ENCODE measurements at regions not wholly inside any gene's neighbourhood (a gene's known extent, or its start where the extent isn't known, plus 50 kb on each side); places are given as distances from the start of the nearest gene placed in this dataset.

DNA sequence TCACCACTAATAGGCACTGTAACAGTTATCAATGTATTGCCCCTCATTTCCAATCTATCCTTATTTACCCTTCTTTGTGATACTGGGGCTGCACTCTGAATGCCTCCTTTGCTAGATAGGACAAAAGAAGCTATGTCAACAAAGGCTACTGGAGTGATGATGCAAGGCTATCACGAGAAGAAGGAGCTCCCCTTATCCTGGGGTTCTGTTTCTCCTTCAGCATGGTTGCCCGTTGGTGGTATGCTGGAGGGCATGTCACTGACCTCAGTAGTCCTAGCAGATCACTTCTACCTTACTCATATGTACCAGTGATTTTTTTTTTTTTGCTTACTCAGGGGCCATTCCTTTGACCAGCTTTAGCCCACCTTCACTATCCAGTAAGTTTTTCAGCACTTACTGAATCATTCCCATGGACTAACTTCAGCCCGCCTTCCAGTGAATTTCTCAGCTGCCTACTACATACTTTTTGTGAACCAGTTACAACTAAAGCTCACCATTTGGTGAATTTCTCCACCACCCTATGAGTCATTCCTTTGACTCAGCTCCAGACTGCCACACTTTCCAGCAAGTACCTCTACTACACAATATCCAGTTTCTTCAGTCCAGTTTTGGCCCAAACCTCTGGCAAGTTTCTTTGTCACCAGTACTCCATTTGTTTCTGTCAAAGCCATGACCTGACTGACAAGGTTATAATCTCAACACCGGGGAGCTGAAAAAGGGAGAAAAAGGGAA lies 944.5 kb downstream of the KCNT2 start:
- BruUV-seq (replicated peaks) = no TSS peak
- no peak overlapping the region for H3K9ac ChIP-seq (ENCODE audit: low read length)
- no peaks in the 10 kb centered on the region for H3K27me3 ChIP-seq (ENCODE audit: insufficient read depth, low read length)
- ChIA-PET RAD21 (ENCODE audit: low non-redundant PET in 1 of 2, low total read pairs in 2 of 2, uncharacterized antibody in 2 of 2, unreplicated experiment in 2 of 2) (no interaction called here), CTCF (no interaction called here), POLR2A (no interaction called here)
- H3K79me2 ChIP-seq (ENCODE audit: insufficient read depth, low read length) = no peaks in the 10 kb centered on the region
- intact Hi-C loops (cut with micrococcal nuclease) = no loop called here
- H3K9me2 ChIP-seq (ENCODE audit: insufficient read depth) = no peaks in the 10 kb centered on the region
- no peaks in the 10 kb centered on the region for H3K9me3 ChIP-seq (ENCODE audit: control insufficient read depth in 1 of 2, insufficient read depth in 1 of 2, low read depth in 1 of 2, low read length in 2 of 2)
- peaks cover 0 to 16% of the 10 kb centered on the region in 2 experiments; a peak in 2 of 4 replicates for H3K4me1 ChIP-seq (ENCODE audit: control insufficient read depth in 1 of 2, insufficient read depth in 2 of 2, low read length in 2 of 2)
- peak overlapping the region; percentile 44 for H3K4me2 ChIP-seq (ENCODE audit: low read length)
- H2AFZ ChIP-seq (ENCODE audit: low read depth, low read length, poor library complexity, severe bottlenecking) = peak overlapping the region; percentile 39
- H3K4me3 ChIP-seq (replicated peaks in 1 of 2; ENCODE audit: low read depth in 1 of 2, low read length in 2 of 2) = no peak overlapping the region
- TF ChIP-seq FOSL1 (IDR thresholded peaks at IDR 0.05; ENCODE audit: low read depth) (peak; percentile 77), EZH2phosphoT487 (IDR thresholded peaks at IDR 0.05; ENCODE audit: borderline replicate concordance) (no peak), SRF (IDR thresholded peaks at IDR 0.05; ENCODE audit: low read depth) (no peak), CBX3 (IDR thresholded peaks at IDR 0.05; ENCODE audit: low read depth) (peak; percentile 63; the same call in 1 of the 2 replicates), SIN3A (IDR thresholded peaks at IDR 0.05; ENCODE audit: low read depth) (no peak), CEBPB (IDR thresholded peaks at IDR 0.05; ENCODE audit: low read depth) (0 out of 2 replicates have a peak, but pooled peaks have one; percentile 45), POLR2AphosphoS5 (IDR thresholded peaks at IDR 0.05; ENCODE audit: low read depth, low read length) (no peak), JUND (IDR thresholded peaks at IDR 0.05) (peak; percentile 74)
- TF ChIP-seq, protein P1, sequence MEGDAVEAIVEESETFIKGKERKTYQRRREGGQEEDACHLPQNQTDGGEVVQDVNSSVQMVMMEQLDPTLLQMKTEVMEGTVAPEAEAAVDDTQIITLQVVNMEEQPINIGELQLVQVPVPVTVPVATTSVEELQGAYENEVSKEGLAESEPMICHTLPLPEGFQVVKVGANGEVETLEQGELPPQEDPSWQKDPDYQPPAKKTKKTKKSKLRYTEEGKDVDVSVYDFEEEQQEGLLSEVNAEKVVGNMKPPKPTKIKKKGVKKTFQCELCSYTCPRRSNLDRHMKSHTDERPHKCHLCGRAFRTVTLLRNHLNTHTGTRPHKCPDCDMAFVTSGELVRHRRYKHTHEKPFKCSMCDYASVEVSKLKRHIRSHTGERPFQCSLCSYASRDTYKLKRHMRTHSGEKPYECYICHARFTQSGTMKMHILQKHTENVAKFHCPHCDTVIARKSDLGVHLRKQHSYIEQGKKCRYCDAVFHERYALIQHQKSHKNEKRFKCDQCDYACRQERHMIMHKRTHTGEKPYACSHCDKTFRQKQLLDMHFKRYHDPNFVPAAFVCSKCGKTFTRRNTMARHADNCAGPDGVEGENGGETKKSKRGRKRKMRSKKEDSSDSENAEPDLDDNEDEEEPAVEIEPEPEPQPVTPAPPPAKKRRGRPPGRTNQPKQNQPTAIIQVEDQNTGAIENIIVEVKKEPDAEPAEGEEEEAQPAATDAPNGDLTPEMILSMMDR (IDR thresholded peaks at IDR 0.05 in 2 of 3, conservative IDR thresholded peaks at IDR 0.05 in 1 of 3; ENCODE audit: borderline replicate concordance in 1 of 3, insufficient read depth in 1 of 3, low read depth in 2 of 3, low read length in 2 of 3) = peak in 1 of 3 experiments; percentile 17; a peak in 1 of 6 replicates
- TF ChIP-seq, protein P2, sequence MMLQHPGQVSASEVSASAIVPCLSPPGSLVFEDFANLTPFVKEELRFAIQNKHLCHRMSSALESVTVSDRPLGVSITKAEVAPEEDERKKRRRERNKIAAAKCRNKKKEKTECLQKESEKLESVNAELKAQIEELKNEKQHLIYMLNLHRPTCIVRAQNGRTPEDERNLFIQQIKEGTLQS (IDR thresholded peaks at IDR 0.05) = no peak
- TF ChIP-seq, protein P3, sequence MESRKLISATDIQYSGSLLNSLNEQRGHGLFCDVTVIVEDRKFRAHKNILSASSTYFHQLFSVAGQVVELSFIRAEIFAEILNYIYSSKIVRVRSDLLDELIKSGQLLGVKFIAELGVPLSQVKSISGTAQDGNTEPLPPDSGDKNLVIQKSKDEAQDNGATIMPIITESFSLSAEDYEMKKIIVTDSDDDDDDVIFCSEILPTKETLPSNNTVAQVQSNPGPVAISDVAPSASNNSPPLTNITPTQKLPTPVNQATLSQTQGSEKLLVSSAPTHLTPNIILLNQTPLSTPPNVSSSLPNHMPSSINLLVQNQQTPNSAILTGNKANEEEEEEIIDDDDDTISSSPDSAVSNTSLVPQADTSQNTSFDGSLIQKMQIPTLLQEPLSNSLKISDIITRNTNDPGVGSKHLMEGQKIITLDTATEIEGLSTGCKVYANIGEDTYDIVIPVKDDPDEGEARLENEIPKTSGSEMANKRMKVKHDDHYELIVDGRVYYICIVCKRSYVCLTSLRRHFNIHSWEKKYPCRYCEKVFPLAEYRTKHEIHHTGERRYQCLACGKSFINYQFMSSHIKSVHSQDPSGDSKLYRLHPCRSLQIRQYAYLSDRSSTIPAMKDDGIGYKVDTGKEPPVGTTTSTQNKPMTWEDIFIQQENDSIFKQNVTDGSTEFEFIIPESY (IDR thresholded peaks at IDR 0.05; ENCODE audit: extremely low read depth, insufficient replicate concordance, low read length) = no peak
- H3K27ac ChIP-seq (ENCODE audit: low read depth, low read length) = no peak overlapping the region
- DNase-seq (ENCODE audit: low read depth, low spot score) (peak; percentile 37), ATAC-seq (peak; percentile 70)
- no peaks in the 10 kb centered on the region for H4K20me1 ChIP-seq (ENCODE audit: insufficient read depth)
- H3K36me3 ChIP-seq (ENCODE audit: control insufficient read depth in 1 of 2, insufficient read depth in 2 of 2, low read length in 2 of 2) = no peaks in the 10 kb centered on the region

All from HCT116 (cell line).